C4-2B (cell line): ENCODE measurements at regions not wholly inside any gene's neighbourhood (a gene's known extent, or its start where the extent isn't known, plus 50 kb on each side); places are given as distances from the start of the nearest gene placed in this dataset.

Experiments
- ZFX ChIP-seq: fragments of 450-650 bp; IDR thresholded peaks from 2 replicates; pipeline ENCODE4 v1.6.1; 2017
- TF ChIP-seq, protein P1 (sequence below): fragments of 450-650 bp; conservative IDR thresholded peaks from 2 replicates; pipeline ENCODE4 v1.5.1; 2017; ENCODE audit warnings: mild to moderate bottlenecking

DNA sequence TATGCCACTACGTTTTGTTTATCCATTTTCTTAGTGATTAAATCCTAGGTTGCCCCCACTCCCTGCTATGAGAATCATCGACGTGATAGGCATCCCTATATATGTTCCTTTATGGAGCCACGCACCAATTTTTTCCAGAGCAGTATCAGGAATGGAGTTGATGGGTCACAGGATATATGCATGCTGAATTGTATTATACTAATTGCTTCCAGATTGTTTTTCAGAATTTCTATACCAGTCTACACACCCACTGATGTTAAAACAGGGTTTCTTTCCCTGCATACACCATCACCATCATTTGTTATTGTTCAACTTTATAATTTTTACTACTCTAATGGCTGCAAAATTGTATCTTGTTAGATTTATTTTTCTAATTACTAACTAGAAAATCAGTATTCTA is 100.1 kb upstream of the MRPS22 start:
- TF ChIP-seq, protein P1, sequence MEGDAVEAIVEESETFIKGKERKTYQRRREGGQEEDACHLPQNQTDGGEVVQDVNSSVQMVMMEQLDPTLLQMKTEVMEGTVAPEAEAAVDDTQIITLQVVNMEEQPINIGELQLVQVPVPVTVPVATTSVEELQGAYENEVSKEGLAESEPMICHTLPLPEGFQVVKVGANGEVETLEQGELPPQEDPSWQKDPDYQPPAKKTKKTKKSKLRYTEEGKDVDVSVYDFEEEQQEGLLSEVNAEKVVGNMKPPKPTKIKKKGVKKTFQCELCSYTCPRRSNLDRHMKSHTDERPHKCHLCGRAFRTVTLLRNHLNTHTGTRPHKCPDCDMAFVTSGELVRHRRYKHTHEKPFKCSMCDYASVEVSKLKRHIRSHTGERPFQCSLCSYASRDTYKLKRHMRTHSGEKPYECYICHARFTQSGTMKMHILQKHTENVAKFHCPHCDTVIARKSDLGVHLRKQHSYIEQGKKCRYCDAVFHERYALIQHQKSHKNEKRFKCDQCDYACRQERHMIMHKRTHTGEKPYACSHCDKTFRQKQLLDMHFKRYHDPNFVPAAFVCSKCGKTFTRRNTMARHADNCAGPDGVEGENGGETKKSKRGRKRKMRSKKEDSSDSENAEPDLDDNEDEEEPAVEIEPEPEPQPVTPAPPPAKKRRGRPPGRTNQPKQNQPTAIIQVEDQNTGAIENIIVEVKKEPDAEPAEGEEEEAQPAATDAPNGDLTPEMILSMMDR = no peak
- no peak for TF ChIP-seq ZFX
